Mesendoderm (in vitro differentiated cells): ENCODE measurements at regions not wholly inside any gene's neighbourhood (a gene's known extent, or its start where the extent isn't known, plus 50 kb on each side); places are given as distances from the start of the nearest gene placed in this dataset.

Experiments
- DNase-seq: peaks from one replicate; pipeline ENCODE4 v3.0.0; 2013
- H2AK5ac ChIP-seq: 2 replicates; pipeline ENCODE4 v1.6.1; 2013; ENCODE audit warnings: low read length, inconsistent platforms
- H2BK120ac ChIP-seq: 2 replicates; pipeline ENCODE4 v1.6.1; 2013; ENCODE audit warnings: low read depth, mild to moderate bottlenecking, low read length, moderate library complexity, mixed read lengths
- H2BK15ac ChIP-seq: replicated peaks from 2 replicates; pipeline ENCODE4 v1.6.1; 2013; ENCODE audit warnings: low read depth, mild to moderate bottlenecking, moderate library complexity
- H2BK5ac ChIP-seq: 2 replicates; pipeline ENCODE4 v1.6.1; 2013; ENCODE audit warnings: low read length, inconsistent platforms
- H3K18ac ChIP-seq: 2 replicates; pipeline ENCODE4 v1.6.1; 2013; ENCODE audit warnings: mild to moderate bottlenecking, low read length, mixed read lengths
- H3K23ac ChIP-seq: one replicate; pipeline ENCODE4 v1.6.1; 2013; ENCODE audit warnings: low read length
- H3K27ac ChIP-seq: 2 replicates; pipeline ENCODE4 v1.5.1; 2013; ENCODE audit warnings: low read depth, mild to moderate bottlenecking, inconsistent platforms, low read length, moderate library complexity
- H3K27me3 ChIP-seq: 2 replicates; pipeline ENCODE4 v1.6.1; 2013; ENCODE audit warnings: low read length, control low read depth, mild to moderate bottlenecking, inconsistent platforms; ENCODE audit not compliant: insufficient read depth, poor library complexity
- H3K36me3 ChIP-seq: 2 replicates; pipeline ENCODE4 v1.6.1; 2013; ENCODE audit warnings: low read length, inconsistent platforms; ENCODE audit not compliant: control insufficient read depth, insufficient read depth
- H3K4ac ChIP-seq: one replicate; pipeline ENCODE4 v1.6.1; 2013; ENCODE audit warnings: low read depth, mild to moderate bottlenecking, low read length, moderate library complexity
- H3K4me1 ChIP-seq: 2 replicates; pipeline ENCODE4 v1.6.1; 2013; ENCODE audit warnings: low read depth, low read length, inconsistent platforms; ENCODE audit not compliant: control insufficient read depth
- H3K4me2 ChIP-seq: 2 replicates; pipeline ENCODE4 v1.6.1; 2013; ENCODE audit warnings: low read length
- H3K4me3 ChIP-seq: 2 replicates; pipeline ENCODE4 v1.5.1; 2013; ENCODE audit warnings: mild to moderate bottlenecking, low read length
- H3K56ac ChIP-seq: one replicate; pipeline ENCODE4 v1.6.1; 2013; ENCODE audit warnings: low read length
- H3K79me1 ChIP-seq: 2 replicates; pipeline ENCODE4 v1.6.1; 2013; ENCODE audit warnings: low read length, inconsistent platforms
- H3K79me2 ChIP-seq: 2 replicates; pipeline ENCODE4 v1.6.1; 2013; ENCODE audit warnings: mild to moderate bottlenecking, low read length; ENCODE audit not compliant: control insufficient read depth, insufficient read depth
- H3K9ac ChIP-seq: 2 replicates; pipeline ENCODE4 v1.6.1; 2013; ENCODE audit warnings: low read length, inconsistent platforms
- H4K5ac ChIP-seq: one replicate; pipeline ENCODE4 v1.6.1; 2013; ENCODE audit warnings: low read length
- H4K8ac ChIP-seq: one replicate; pipeline ENCODE4 v1.6.1; 2013; ENCODE audit warnings: low read depth, mild to moderate bottlenecking, control low read depth, low read length, moderate library complexity
- WGBS: extraction: QIAGEN DNeasy Blood & Tissue Kit; methylation state at CpG from one replicate; pipeline ENCODE4 v1.1.7; 2013; ENCODE audit warnings: low lambda C conversion rate, missing lambda C conversion rate; ENCODE audit not compliant: insufficient coverage; ENCODE audit errors: extremely low coverage; 5-methylcytosine and 5-hydroxymethylcytosine counted together

DNA sequence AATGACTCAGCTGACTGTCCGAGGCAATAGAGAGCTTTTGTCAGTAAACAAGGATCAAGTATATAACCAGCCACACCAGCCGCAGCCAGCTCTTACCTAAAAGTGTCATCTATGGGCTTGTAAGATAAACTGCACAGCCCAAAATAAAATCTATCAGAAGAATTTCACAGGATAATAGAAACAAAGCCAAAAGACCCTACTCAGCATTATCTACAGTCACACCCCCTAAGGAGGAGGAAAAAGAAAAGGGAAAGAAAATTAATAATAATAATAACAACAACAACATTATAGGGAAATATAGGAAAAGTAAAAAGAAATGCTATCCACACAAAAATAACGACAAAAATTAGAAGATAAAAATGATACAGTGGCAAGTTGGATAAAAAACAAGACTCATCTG, 1883.8 kb downstream of the OLFM4 start:
- H4K5ac ChIP-seq = no peak overlapping the region
- no peaks in the 10 kb centered on the region for H3K36me3 ChIP-seq
- H2BK15ac ChIP-seq = no peak overlapping the region
- no peak overlapping the region for H3K4me3 ChIP-seq
- H3K18ac ChIP-seq = no peak overlapping the region
- H3K79me2 ChIP-seq = no peaks in the 10 kb centered on the region
- H3K9ac ChIP-seq = no peak overlapping the region
- WGBS = no CpG with 5 or more reads among the region's 3 CpGs
- H3K27ac ChIP-seq = no peak overlapping the region
- H3K4ac ChIP-seq = no peak overlapping the region
- no peak overlapping the region for H4K8ac ChIP-seq
- H3K27me3 ChIP-seq = no peaks in the 10 kb centered on the region
- no peak overlapping the region for H2BK120ac ChIP-seq
- no peaks in the 10 kb centered on the region for H3K79me1 ChIP-seq
- no peak overlapping the region for H3K4me2 ChIP-seq
- no peak overlapping the region for H2AK5ac ChIP-seq
- H2BK5ac ChIP-seq = no peak overlapping the region
- H3K23ac ChIP-seq = no peak overlapping the region
- DNase-seq = no peak
- H3K56ac ChIP-seq = no peak overlapping the region
- no peaks in the 10 kb centered on the region for H3K4me1 ChIP-seq

DNA sequence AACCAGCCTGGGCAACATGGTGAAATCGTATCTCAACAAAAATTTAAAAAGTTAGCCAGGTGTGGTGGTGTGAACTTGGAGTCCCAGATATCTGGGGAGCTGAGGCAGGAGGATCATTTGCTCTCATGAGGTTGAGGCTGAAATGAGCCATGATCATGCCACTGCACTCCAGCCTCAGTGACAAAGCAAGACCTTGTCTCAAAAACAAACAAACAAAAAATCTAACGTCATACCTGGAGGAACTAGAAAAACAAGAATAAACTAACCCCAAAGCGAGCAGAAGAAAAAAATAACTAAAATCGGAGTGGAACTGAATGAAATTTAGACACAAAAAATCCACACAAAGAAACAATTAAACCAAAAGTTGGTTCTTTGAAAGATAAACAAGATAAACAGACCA, 1885.1 kb downstream of the OLFM4 start:
- H2BK15ac ChIP-seq = no peak overlapping the region
- H2BK120ac ChIP-seq = no peak overlapping the region
- H4K8ac ChIP-seq = no peak overlapping the region
- no peaks in the 10 kb centered on the region for H3K79me1 ChIP-seq
- H3K18ac ChIP-seq = no peak overlapping the region
- no peak overlapping the region for H3K4me2 ChIP-seq
- no peak overlapping the region for H3K23ac ChIP-seq
- H3K9ac ChIP-seq = no peak overlapping the region
- no peak overlapping the region for H2AK5ac ChIP-seq
- H3K4me1 ChIP-seq = no peaks in the 10 kb centered on the region
- H3K4me3 ChIP-seq = no peak overlapping the region
- H3K79me2 ChIP-seq = no peaks in the 10 kb centered on the region
- DNase-seq = no peak
- H3K4ac ChIP-seq = no peak overlapping the region
- H3K56ac ChIP-seq = no peak overlapping the region
- H3K27me3 ChIP-seq = no peaks in the 10 kb centered on the region
- no CpG with 5 or more reads among the region's 4 CpGs for WGBS
- no peak overlapping the region for H4K5ac ChIP-seq
- no peak overlapping the region for H3K27ac ChIP-seq
- no peak overlapping the region for H2BK5ac ChIP-seq
- no peaks in the 10 kb centered on the region for H3K36me3 ChIP-seq

DNA sequence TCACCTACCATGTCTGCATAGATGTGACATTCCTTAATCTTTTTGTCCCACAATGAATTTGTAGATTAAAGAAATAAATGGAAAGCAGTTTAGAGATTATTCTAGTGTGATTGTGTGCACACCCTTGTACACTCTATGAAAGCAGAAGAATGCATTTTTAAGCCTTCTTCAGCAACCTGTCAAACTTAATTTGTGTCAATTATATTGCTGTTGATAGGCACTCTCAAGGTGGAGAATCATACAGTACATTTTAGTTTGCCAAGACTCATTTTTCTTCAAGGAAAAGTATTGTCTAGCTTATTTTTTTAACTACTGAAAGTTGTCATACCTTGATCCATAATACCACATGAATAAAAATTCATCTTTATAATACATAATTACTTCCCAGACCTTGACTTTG, 1898.9 kb downstream of the OLFM4 start:
- Histone ChIP-seq H3K27me3 (no peaks in the 10 kb centered on the region), H3K4me2 (no peak overlapping the region), H3K79me1 (no peaks in the 10 kb centered on the region), H3K4ac (no peak overlapping the region), H2BK15ac (no peak overlapping the region), H3K36me3 (no peaks in the 10 kb centered on the region), H3K4me3 (no peak overlapping the region), H3K56ac (no peak overlapping the region), H2AK5ac (no peak overlapping the region), H4K8ac (no peak overlapping the region), H2BK120ac (no peak overlapping the region), H4K5ac (no peak overlapping the region), H3K9ac (no peak overlapping the region), H2BK5ac (no peak overlapping the region), H3K23ac (no peak overlapping the region), H3K4me1 (no peaks in the 10 kb centered on the region), H3K79me2 (no peaks in the 10 kb centered on the region), H3K18ac (no peak overlapping the region), H3K27ac (no peak overlapping the region)
- no peak for DNase-seq

DNA sequence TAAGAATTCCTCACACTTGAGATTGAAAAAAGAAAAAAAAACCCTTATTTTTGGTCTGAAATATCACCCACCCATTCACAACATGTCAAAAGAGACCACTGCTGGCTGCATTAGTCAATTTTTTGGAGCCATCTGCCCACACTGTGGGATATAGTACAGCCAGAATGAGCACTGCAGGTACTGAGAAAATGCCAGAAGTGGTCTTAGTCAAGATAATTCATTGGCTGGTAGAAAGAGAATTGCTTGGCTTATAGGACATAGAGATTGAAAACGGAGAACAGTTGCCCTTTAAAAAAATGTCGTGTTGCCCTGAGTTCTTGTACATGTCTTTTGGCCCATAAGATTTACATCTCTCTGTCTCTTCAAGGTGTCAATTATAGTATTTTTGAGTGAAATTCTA, 1899.5 kb downstream of the OLFM4 start:
- no peak overlapping the region for H3K56ac ChIP-seq
- H3K4me1 ChIP-seq = no peaks in the 10 kb centered on the region
- no CpG with 5 or more reads among the region's 2 CpGs for WGBS
- H3K4me2 ChIP-seq = no peak overlapping the region
- no peak overlapping the region for H3K27ac ChIP-seq
- H2AK5ac ChIP-seq = no peak overlapping the region
- no peak overlapping the region for H3K9ac ChIP-seq
- no peak overlapping the region for H2BK5ac ChIP-seq
- H4K5ac ChIP-seq = no peak overlapping the region
- no peak overlapping the region for H3K4ac ChIP-seq
- no peak overlapping the region for H2BK120ac ChIP-seq
- H3K4me3 ChIP-seq = no peak overlapping the region
- H3K23ac ChIP-seq = no peak overlapping the region
- DNase-seq = no peak
- H3K18ac ChIP-seq = no peak overlapping the region
- no peaks in the 10 kb centered on the region for H3K27me3 ChIP-seq
- no peaks in the 10 kb centered on the region for H3K36me3 ChIP-seq
- no peak overlapping the region for H2BK15ac ChIP-seq
- no peaks in the 10 kb centered on the region for H3K79me2 ChIP-seq
- no peaks in the 10 kb centered on the region for H3K79me1 ChIP-seq
- no peak overlapping the region for H4K8ac ChIP-seq

DNA sequence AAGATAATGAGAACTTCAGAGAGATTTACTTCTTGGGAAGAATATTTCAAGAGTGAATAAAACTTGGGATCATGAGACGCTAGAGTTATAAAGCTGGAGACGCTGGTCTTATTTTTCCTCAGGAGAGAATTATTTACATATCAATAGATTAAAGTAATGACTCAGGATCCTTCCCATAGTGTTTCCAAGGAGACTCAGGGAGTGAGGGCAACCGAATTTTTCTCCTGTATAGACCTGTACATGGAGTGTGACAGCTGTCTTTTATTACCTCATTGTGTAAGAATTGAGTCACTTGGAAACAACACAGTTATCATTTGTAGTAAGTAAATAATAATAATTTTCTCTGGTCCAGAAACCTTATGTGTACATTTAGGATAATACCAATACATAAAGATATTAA, 1905.5 kb downstream of the OLFM4 start:
- Histone ChIP-seq H3K9ac (no peak overlapping the region), H3K4me2 (no peak overlapping the region), H2BK120ac (no peak overlapping the region), H3K4me3 (no peak overlapping the region), H4K5ac (no peak overlapping the region), H2AK5ac (no peak overlapping the region), H3K36me3 (no peaks in the 10 kb centered on the region), H3K27me3 (no peaks in the 10 kb centered on the region), H3K18ac (no peak overlapping the region), H3K4me1 (no peaks in the 10 kb centered on the region), H4K8ac (no peak overlapping the region), H3K23ac (no peak overlapping the region), H2BK5ac (no peak overlapping the region), H3K27ac (no peak overlapping the region), H3K79me1 (no peaks in the 10 kb centered on the region), H3K79me2 (no peaks in the 10 kb centered on the region), H2BK15ac (no peak overlapping the region), H3K4ac (no peak overlapping the region), H3K56ac (no peak overlapping the region)
- WGBS = no CpG with 5 or more reads among the region's 3 CpGs
- peak; percentile 26 for DNase-seq

DNA sequence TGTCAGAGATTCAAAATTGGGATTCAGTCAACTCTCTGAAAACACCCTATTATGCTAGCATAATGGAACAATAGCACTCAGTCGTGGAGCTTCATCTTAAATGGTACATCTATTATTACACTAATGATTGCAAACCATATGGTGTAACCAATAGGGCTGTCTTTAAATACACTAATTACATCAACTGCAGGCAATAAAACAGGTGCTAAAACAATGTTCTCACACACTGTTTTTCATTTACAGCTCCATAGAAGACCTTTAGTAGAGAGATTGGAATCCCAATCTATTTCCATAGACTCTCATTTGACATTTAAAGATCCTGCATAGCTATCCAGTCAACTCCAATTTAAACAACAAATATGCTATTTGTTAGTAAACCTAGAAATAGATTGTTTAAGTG, 1917.4 kb downstream of the OLFM4 start:
- Histone ChIP-seq H3K9ac (no peak overlapping the region), H3K4me2 (no peak overlapping the region), H2AK5ac (no peak overlapping the region), H4K5ac (no peak overlapping the region), H3K79me2 (no peaks in the 10 kb centered on the region), H3K4me3 (no peak overlapping the region), H2BK120ac (no peak overlapping the region), H3K18ac (no peak overlapping the region), H3K4me1 (no peaks in the 10 kb centered on the region), H3K23ac (no peak overlapping the region), H3K4ac (no peak overlapping the region), H3K56ac (no peak overlapping the region), H3K27ac (no peak overlapping the region), H4K8ac (no peak overlapping the region), H3K27me3 (no peaks in the 10 kb centered on the region), H2BK5ac (no peak overlapping the region), H3K79me1 (no peaks in the 10 kb centered on the region), H2BK15ac (no peak overlapping the region), H3K36me3 (no peaks in the 10 kb centered on the region)
- DNase-seq = no peak
- no CpG with 5 or more reads among the region's 1 CpG for WGBS
